ENCODE measurements at regions not wholly inside any gene's neighbourhood (a gene's known extent, or its start where the extent isn't known, plus 50 kb on each side); places are given as distances from the start of the nearest gene placed in this dataset.

- TF ChIP-seq CTCF (IDR thresholded peaks at IDR 0.05 in 4 of 5, conservative IDR thresholded peaks at IDR 0.05 in 1 of 5) (no peak), POLR2A (IDR thresholded peaks at IDR 0.05) (no peak)
Observed at GRCh38 chr11:97610854-97611253, 1221.0 kb downstream of the JRKL start.

All from gastrocnemius medialis (tissue), 4 donors.